T-helper 17 cell (primary cell): ENCODE measurements at regions not wholly inside any gene's neighbourhood (a gene's known extent, or its start where the extent isn't known, plus 50 kb on each side); places are given as distances from the start of the nearest gene placed in this dataset.
"Not testable (repeated sequence)": the region's sequence is repeated elsewhere in the genome, so short reads cannot be mapped to it uniquely, and the experiment has no call there.

Source experiments
- ATAC-seq: fragments of 150-1000 bp; cut with Tn5 transposase; 2 replicates; pipeline ENCODE4 v1.10.0; 2021; ENCODE audit warnings: mild to moderate bottlenecking, moderate library complexity
- DNase-seq, 3 donors: peaks; one replicate each; pipeline versions ENCODE4 v3.0.0 to v3.0.0-alpha.2; 2020 to 2021
- H3K9me3 ChIP-seq: one replicate; pipeline ENCODE4 v1.7.0; 2013; ENCODE audit warnings: low read length, mild to moderate bottlenecking; ENCODE audit not compliant: control insufficient read depth, poor library complexity, severe bottlenecking
- H3K27ac Mint-ChIP-seq: one replicate; pipeline ENCODE4 v1.8.0; 2022; ENCODE audit warnings: mild to moderate bottlenecking, moderate library complexity, mixed read lengths
- H3K27me3 Mint-ChIP-seq: one replicate; pipeline ENCODE4 v1.8.0; 2022; ENCODE audit warnings: mixed read lengths
- H3K36me3 Mint-ChIP-seq: one replicate; pipeline ENCODE4 v1.8.0; 2022; ENCODE audit warnings: low read depth, mixed read lengths
- H3K4me1 Mint-ChIP-seq: one replicate; pipeline ENCODE4 v1.8.0; 2022; ENCODE audit warnings: mild to moderate bottlenecking, mixed read lengths
- H3K4me3 Mint-ChIP-seq: one replicate; pipeline ENCODE4 v1.8.0; 2022; ENCODE audit warnings: mild to moderate bottlenecking, moderate library complexity, mixed read lengths

DNA sequence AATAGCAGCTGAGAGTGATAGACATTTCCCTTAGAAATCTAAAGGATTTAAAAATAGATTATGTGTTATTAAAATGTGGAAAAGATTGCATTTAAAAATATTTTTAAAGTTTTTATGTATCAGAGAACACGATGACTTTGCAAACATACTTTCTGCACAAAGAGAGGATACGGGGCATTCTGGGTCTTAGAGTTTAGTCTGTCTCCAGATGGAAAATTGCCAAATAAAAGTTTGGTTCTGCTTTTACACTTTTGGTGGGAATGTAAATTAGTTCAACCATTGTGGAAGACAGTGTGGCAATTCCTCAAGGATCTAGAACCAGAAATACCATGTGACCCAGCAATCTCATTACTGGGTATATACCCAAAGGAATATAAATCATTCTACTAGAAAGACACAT lies 355.2 kb downstream of the NDFIP2 start:
- H3K4me1 Mint-ChIP-seq, H3K4me3 Mint-ChIP-seq, H3K9me3 ChIP-seq, DNase-seq, H3K27me3 Mint-ChIP-seq, ATAC-seq, H3K27ac Mint-ChIP-seq, H3K36me3 Mint-ChIP-seq: not testable (repeated sequence)

- ATAC-seq: no peak
- Mint-ChIP-seq H3K36me3 (no peaks in the 10 kb centered on the region), H3K27ac (no peak overlapping the region), H3K4me1 (no peaks in the 10 kb centered on the region), H3K4me3 (no peak overlapping the region), H3K27me3 (no peaks in the 10 kb centered on the region)
- no peak for DNase-seq
- no peaks in the 10 kb centered on the region for H3K9me3 ChIP-seq
Observed at GRCh38 chr13:79834876-79835275, 353.9 kb downstream of the NDFIP2 start.

GRCh38 chr13:79833991-79834390 lies 353.0 kb downstream of the NDFIP2 start:
- no peaks in the 10 kb centered on the region for H3K9me3 ChIP-seq
- H3K36me3 Mint-ChIP-seq: no peaks in the 10 kb centered on the region
- H3K27ac Mint-ChIP-seq: no peak overlapping the region
- H3K27me3 Mint-ChIP-seq: no peaks in the 10 kb centered on the region
- H3K4me1 Mint-ChIP-seq: no peaks in the 10 kb centered on the region
- H3K4me3 Mint-ChIP-seq: no peak overlapping the region
- DNase-seq (no peak), ATAC-seq (no peak)

DNA sequence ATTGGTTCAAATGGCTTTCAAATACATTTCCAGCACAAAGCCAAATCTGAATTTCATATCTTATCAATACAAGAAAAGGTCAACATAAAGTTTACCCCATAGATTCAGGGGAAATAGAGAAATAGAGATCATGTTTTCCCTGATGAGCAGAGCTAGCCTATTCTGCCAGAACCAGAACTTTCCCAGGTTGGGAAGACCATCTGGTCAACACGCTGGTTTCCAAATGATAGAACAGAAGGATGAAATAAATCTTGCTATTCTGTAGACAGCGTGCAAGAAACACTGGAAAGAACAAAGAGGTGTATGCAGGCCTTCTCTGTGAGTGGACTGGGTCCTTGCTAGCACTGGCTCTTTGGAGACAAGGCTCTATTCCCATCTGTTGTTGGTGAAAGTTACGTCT lies 350.6 kb downstream of the NDFIP2 start:
- H3K27ac Mint-ChIP-seq: no peak overlapping the region
- no peaks in the 10 kb centered on the region for H3K27me3 Mint-ChIP-seq
- H3K4me1 Mint-ChIP-seq: no peaks in the 10 kb centered on the region
- no peak for DNase-seq
- H3K9me3 ChIP-seq: no peaks in the 10 kb centered on the region
- H3K4me3 Mint-ChIP-seq: no peak overlapping the region
- H3K36me3 Mint-ChIP-seq: no peaks in the 10 kb centered on the region
- no peak for ATAC-seq

GRCh38 chr13:79830945-79831344 lies 350.0 kb downstream of the NDFIP2 start:
- Mint-ChIP-seq H3K27me3 (no peaks in the 10 kb centered on the region), H3K4me3 (no peak overlapping the region), H3K4me1 (no peaks in the 10 kb centered on the region), H3K36me3 (no peaks in the 10 kb centered on the region), H3K27ac (no peak overlapping the region)
- no peaks in the 10 kb centered on the region for H3K9me3 ChIP-seq
- ATAC-seq (no peak), DNase-seq (no peak)

DNA sequence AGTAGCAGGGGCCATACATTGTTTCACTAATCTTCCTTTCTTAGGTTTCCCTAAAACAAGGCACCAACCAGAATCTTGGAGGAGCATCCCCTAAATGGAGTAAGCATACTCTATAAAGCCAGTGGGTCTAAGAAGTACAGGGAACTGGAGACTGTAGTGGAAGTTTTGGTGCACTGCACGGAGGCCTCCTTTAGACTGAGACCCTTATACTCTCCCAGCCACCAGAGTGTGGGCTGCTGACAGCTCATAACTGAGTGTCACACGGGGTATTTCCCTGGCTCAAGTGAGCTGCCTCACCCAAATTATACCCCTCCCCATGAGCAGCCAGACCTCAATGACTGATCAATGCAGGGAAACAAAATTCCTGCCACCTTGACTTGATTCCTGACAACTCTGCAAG lies 349.5 kb downstream of the NDFIP2 start:
- no peaks in the 10 kb centered on the region for H3K9me3 ChIP-seq
- Mint-ChIP-seq H3K27ac (no peak overlapping the region), H3K4me1 (no peaks in the 10 kb centered on the region), H3K36me3 (no peaks in the 10 kb centered on the region), H3K4me3 (no peak overlapping the region), H3K27me3 (no peaks in the 10 kb centered on the region)
- DNase-seq (no peak), ATAC-seq (no peak)

GRCh38 chr13:79829880-79830279 lies 348.9 kb downstream of the NDFIP2 start:
- no peak overlapping the region for H3K4me3 Mint-ChIP-seq
- no peak overlapping the region for H3K27ac Mint-ChIP-seq
- ATAC-seq (no peak), DNase-seq (no peak)
- H3K4me1 Mint-ChIP-seq: no peaks in the 10 kb centered on the region
- no peaks in the 10 kb centered on the region for H3K27me3 Mint-ChIP-seq
- H3K36me3 Mint-ChIP-seq: no peaks in the 10 kb centered on the region
- H3K9me3 ChIP-seq: no peaks in the 10 kb centered on the region

GRCh38 chr13:79825959-79826358 lies 345.0 kb downstream of the NDFIP2 start:
- Mint-ChIP-seq H3K36me3 (no peaks in the 10 kb centered on the region), H3K27me3 (no peaks in the 10 kb centered on the region), H3K27ac (no peak overlapping the region), H3K4me1 (no peaks in the 10 kb centered on the region), H3K4me3 (no peak overlapping the region)
- ATAC-seq: no peak
- DNase-seq: no peak
- H3K9me3 ChIP-seq: no peaks in the 10 kb centered on the region

DNA sequence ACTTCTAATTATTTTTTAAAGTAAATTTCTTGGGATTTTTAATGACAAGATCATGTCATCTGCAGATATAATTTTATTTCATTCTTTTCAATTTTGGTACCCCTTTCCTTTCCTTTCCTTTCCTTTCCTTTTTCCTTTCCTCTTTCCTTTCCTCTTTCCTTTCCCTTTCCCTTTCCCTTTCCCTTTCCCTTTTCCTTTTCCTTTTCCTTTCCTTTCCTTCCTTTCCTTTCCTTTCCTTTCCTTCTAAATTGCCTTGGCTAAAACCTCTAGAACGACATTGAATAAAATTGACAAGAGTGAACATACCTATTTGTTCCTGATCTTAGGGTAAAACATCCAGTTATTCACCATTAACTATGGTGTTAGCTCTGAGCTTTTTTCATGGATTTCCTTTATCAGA lies 334.1 kb downstream of the NDFIP2 start:
- no peak overlapping the region for H3K4me3 Mint-ChIP-seq
- ATAC-seq: no peak
- no peaks in the 10 kb centered on the region for H3K36me3 Mint-ChIP-seq
- H3K27ac Mint-ChIP-seq: no peak overlapping the region
- no peak for DNase-seq
- H3K4me1 Mint-ChIP-seq: no peaks in the 10 kb centered on the region
- no peaks in the 10 kb centered on the region for H3K9me3 ChIP-seq
- no peaks in the 10 kb centered on the region for H3K27me3 Mint-ChIP-seq

- Mint-ChIP-seq H3K27ac (no peak overlapping the region), H3K4me3 (no peak overlapping the region), H3K4me1 (no peaks in the 10 kb centered on the region), H3K27me3 (no peaks in the 10 kb centered on the region), H3K36me3 (no peaks in the 10 kb centered on the region)
- ATAC-seq: no peak
- no peak for DNase-seq
- H3K9me3 ChIP-seq: no peaks in the 10 kb centered on the region
Observed at GRCh38 chr13:79812070-79812850, 331.3 kb downstream of the NDFIP2 start.

GRCh38 chr13:79811170-79811569 lies 330.2 kb downstream of the NDFIP2 start:
- DNase-seq: no peak
- Mint-ChIP-seq H3K27me3 (no peaks in the 10 kb centered on the region), H3K27ac (no peak overlapping the region), H3K4me3 (no peak overlapping the region), H3K4me1 (no peaks in the 10 kb centered on the region), H3K36me3 (no peaks in the 10 kb centered on the region)
- no peak for ATAC-seq
- no peaks in the 10 kb centered on the region for H3K9me3 ChIP-seq

DNA sequence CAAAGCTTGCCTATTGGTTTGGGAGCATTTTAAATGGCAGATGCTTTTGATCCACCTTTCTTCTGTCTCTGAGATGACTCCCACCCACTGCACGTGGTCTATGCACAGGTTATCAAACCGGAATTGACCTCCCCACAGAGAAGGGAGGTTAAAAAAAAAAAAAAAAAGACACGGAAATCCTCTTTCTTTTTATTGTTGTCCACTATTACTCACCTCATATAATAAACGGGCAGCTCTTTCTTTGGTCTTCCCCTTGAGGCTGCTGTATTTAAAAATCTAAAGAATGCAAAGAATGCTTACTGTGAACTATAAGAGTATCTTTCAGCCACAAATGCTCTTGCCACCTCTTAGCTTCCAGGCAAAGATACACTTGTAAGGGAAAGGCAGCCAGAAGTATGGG lies 329.7 kb downstream of the NDFIP2 start:
- no peaks in the 10 kb centered on the region for H3K27me3 Mint-ChIP-seq
- H3K9me3 ChIP-seq: no peaks in the 10 kb centered on the region
- H3K36me3 Mint-ChIP-seq: no peaks in the 10 kb centered on the region
- no peak for DNase-seq
- no peak for ATAC-seq
- H3K4me1 Mint-ChIP-seq: no peaks in the 10 kb centered on the region
- H3K4me3 Mint-ChIP-seq: no peak overlapping the region
- H3K27ac Mint-ChIP-seq: no peak overlapping the region

DNA sequence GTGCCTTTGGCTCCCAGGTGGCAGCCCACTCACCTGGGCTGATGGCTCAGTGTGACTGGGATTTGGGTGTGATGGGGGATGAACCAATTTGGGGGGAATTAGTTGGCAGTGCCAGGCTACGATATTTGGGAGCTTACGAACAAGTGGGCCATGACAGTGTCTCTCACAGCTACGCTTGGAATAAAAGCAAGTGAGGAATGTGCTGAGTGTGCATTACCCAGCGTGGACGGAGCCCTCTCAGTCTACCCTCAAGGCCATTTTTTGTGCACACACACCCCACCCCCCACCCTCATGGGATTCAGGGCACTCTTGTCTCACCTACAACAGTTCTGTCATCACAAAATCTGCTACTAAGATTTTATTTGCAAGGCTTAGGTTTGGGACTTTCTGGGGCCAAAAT lies 329.1 kb downstream of the NDFIP2 start:
- Mint-ChIP-seq H3K36me3 (no peaks in the 10 kb centered on the region), H3K4me1 (no peaks in the 10 kb centered on the region), H3K27me3 (no peaks in the 10 kb centered on the region), H3K4me3 (no peak overlapping the region), H3K27ac (no peak overlapping the region)
- no peak for ATAC-seq
- no peak for DNase-seq
- no peaks in the 10 kb centered on the region for H3K9me3 ChIP-seq

DNA sequence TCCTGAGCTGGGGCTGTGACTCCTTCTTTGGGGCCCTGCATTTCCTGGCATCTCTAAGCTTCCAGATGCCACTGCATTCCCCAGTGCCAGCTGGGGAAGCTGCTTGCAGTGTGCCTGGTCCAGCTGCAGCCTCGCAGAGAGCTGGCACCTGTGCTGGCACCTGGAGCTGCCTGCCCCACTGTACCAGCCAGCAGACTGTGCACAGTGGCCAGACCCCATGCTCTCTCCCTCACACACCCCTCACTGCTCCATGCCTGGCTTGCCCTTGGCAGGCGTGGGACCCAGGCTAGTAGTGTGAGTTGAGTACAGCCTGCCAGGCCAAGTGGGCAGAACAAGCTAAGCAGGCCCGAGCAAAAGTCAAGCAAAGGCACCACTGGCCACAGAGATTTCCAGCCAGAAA lies 327.5 kb downstream of the NDFIP2 start:
- no peak overlapping the region for H3K4me3 Mint-ChIP-seq
- no peaks in the 10 kb centered on the region for H3K27me3 Mint-ChIP-seq
- no peak overlapping the region for H3K27ac Mint-ChIP-seq
- no peaks in the 10 kb centered on the region for H3K36me3 Mint-ChIP-seq
- ATAC-seq (no peak), DNase-seq (no peak)
- no peaks in the 10 kb centered on the region for H3K4me1 Mint-ChIP-seq
- H3K9me3 ChIP-seq: no peaks in the 10 kb centered on the region
